NCI-H1417 treated with DMSO at 0.1 percent for 48 hours (cell line): ENCODE measurements at regions not wholly inside any gene's neighbourhood (a gene's known extent, or its start where the extent isn't known, plus 50 kb on each side); places are given as distances from the start of the nearest gene placed in this dataset.

ENCODE experiments used
- DNase-seq: peaks from one replicate; lab custom pipeline; 2025; lab: John Stamatoyannopoulos, UW

DNA sequence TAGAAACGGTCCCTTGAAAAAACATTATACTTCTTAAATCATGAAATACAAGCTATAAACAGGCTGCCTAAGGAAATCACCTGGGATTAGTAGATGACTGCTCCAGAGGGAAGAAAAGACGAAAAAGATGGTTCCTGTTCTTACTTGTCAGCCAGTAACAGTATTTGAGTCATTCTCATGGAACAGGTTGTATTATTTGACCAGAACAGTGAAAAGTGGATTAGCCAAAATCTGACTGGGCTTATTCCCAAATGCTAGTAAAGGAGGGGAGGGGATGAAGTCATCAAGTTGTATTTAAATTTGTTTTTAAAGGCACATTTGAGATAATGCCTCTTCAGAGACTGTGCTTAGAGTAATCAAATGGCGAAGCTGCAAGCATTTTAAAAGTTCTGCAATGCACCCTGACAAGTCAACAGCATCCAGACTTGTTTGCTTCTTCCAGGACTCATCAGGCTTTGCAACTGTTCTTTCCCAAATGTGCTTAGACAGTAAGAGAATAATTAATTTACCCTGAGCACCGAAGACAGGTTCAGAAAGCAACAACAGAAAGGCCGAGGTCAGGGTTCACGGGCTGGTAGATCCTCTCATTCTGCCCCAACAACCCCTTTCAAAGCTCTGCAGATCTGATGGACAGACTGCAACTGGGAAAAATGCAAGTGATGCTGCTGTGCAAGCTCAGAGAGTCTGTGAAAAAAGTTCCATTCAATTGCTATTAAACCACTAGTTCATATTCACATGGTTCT, 800.6 kb downstream of the KCTD16 start:
- no peak for DNase-seq

DNA sequence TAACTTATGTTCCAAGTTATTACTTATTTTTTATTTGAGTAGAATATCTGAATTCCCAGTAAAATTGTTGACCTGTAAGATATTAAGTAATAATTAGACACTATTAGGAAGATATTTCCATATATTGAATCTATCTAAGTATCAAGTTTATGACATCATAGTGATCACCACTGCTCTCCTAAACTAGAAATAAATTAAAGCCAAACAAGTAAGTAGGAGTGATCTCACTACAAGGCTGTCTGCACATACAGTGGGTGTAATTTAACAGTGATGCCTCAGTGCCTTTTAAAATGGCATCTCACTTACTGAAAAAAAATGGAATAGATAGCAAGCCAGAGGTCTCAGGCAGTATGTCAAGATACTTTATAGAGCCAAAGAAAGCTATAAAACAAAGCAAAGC, 789.6 kb downstream of the KCTD16 start:
- no peak for DNase-seq

DNA sequence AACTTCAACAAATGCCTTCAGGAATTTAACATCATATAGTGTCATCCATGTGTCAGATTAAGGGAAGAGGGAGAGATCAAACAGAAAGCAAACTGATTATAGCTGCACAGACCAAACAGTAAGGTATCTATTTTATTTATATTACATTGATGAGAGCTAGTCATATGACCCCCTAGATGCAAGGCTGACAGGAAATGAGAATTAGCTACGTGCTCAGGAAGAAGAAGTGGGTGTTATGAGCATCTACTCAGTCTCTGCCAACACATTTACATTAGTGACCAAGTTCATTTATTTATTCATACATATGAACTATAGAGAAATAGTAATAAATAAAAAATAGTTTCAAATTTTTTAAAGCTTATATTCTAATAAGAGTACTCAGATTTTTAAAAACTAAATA, 787.3 kb downstream of the KCTD16 start:
- DNase-seq: no peak

DNA sequence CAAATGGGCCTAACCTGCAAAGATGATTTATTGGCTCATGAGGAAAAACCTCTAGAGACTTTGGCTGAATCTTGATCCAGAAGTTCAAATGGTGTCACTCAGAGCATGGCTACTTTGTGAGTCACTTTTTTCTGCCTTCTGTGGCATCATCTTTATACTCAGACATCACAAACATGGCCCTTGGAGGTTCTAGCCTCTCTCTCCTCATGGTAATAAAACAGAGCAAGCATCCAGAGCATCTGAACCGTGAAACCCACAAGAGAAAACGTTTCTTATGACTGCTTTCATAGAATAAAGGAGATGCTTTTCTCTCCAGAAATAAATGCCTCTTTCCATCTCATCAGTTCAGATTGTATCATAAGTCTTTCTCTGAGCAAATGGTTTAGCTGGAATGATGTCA, 780.3 kb downstream of the KCTD16 start:
- no peak for DNase-seq

DNA sequence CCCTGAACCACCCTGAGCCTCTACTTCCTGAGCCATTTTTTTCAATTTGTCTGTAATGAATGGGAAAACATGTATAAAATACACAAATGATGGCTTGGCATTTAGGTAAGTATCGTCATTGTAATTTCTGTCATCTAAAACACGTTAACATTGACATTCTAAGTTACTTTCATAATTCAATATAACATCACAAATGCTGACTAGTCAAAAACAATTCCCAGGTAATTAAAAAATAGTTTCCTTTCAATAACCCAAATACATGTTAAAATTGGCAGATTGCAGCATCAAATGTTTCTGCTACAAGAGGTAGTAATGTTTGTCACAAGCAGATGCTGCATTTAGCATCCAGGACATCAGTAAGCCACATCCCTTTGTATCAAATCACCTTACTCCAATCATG, 776.4 kb downstream of the KCTD16 start:
- no peak for DNase-seq

DNA sequence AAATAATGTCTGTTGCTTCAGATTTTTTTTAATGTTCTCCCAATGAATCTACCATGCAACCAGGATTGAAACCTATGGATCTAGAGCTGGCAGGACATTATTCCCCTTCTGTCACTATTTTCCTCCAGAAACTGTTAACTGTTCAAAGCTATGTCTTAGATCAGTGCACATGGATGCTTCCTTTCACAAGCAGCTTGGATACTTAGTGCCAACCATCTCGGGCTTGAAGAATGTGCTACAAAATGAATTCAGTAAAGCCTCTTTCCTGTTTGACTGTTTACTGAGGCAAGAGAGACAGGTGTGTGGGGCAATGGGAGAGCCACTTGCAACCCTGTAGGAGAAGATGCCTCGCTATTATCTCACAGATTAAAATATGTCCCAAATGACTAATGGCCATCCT, 774.8 kb downstream of the KCTD16 start:
- DNase-seq: no peak

DNA sequence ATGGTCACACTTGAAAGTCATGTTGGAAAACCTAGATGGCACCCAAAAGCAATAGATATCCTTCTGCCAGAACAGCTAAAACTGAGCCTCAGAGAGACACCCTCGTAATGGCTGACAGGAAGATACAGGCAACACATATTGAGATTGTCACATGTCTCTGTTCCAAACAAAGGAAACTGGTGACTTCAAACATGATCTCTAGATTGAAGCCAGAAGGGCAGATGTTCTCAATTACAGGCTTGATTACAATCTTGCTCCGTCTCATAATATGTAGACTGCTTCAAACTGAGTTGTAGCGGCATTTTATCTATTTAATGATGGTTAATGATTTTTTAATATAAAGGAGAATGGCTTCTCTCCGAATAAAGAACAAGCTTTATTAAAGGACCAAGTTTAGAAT, 774.3 kb downstream of the KCTD16 start:
- no peak for DNase-seq

DNA sequence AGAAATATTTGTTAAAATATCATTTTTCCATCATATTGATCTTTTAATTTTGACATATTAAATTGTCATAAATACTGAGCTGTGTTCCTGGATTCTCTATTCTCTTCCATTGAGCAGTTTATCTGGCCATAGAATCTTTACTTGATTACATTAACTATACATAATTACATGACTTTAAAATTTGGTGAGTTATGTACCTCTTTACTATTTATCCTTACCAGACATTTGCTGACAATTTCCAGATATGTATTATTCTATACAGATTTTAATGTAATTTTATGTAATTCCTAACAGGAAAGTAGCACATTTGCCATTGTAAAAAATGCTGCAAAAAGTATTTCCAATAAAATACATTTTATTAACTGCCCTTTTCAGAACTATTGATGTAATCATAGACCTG, 770.3 kb downstream of the KCTD16 start:
- no peak for DNase-seq

DNA sequence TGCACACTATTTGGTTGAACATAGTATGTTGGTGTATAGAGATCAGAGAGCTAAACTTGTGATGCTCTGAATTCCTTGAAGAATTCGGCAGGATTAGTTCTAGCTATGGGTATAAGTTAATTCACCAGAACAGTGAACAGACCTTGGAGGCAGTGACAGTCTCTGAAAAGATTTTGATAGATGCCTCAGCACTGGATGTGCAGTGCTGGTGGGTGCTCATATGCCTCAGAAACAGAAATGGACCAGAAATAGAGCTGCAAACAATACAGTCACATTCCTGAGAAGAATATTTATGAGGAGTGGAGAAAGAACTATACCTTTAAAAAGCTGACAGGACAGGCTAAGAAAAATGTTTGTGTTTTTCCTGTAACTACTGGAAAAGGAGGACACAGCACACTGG, 747.7 kb downstream of the KCTD16 start:
- DNase-seq: no peak

DNA sequence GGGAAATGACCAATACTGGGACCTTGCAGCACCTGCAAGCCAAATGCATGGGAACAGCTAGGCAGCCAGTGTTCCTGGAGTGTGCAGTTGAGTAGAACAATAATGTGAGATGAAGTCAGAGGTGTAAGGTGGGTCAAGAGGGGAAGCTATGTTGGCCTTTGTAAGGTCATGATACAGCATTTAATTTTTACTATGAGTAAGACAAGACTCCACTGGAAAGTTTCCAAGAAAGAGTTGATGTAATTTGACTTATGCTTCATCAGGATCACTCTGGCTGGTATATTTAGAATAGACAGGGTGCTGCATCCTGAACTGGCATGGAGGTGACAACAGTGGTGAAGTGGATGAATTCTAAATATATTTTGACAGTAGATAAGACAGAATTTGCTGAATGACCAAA, 744.8 kb downstream of the KCTD16 start:
- no peak for DNase-seq

DNA sequence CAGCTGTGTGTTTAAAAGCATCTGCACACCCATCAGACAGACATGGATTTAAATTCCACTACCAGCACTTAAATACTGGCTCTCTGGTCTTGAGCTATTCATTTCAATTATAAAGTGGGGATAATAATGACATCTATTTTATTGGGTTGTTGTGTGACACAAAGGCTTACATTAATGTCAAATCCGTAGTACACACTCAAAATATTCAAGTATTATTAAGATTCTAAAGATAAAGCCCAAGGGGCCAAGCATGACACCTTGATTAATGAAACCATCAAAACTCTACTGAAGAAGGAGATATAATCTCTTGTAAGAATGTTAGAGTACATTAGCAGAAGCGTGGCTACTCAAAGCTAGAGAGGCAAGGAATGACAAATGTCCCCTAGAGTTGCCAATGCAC, 743.0 kb downstream of the KCTD16 start:
- DNase-seq: no peak

DNA sequence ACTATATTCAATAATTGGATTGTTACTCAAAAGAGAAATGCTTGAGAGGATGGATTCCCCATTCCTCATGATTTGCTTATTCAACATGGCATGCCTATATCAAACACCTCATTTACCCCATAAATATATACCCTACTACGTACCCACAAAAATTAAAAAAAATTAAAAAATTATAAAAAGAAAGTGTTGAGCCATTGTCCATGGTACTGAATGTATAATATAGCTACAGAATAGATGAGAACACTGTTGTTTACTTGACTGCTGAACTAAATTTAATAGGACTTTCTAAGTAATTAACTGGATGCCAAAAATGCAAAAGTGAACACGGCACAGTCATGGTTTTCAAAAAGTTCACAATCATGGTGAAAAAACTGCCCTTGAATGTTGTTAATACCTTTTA, 725.8 kb downstream of the KCTD16 start:
- DNase-seq: no peak

DNA sequence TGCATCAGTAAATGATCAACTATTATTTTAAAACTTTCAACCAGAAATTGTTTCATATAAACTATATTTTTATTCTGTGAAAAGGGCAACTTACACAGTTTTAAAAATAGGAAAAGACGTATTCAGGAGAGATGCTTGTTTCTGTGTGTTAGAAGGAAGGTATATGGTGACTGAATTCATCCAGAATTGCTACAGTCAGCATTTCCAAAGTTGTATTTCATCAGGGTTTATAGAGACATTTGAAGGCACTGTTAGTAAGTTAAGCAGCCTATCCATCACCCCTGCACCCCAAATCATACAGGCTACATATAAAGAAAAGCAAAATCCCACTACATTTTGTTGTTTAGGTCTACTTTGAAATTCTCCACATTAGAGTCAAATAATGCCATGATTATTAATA, 716.0 kb downstream of the KCTD16 start:
- no peak for DNase-seq

DNA sequence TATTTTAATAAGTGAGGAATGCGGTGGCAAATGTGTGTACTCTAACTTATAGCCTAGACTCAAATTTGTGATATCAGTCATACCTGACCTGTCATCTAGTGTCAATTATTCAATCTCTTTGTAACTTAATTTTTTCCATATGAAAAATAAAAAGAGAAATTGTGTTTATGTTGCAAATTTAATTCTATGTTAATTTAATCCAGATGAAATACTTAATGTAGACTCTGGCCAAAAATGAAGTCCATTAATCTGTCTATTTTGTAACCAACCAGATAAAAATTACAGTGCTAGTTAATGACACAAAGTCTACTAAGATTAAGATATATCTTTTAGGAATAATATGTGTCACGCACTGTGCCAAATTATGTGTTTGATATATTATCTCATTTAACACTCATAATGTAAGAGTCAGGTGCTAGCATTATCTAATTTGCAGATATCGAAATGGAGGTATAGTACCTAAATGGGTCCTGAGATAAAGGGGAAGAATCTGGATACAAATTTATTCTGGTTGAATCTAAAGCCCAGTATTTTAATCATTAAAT, 712.1 kb downstream of the KCTD16 start:
- DNase-seq: no peak

DNA sequence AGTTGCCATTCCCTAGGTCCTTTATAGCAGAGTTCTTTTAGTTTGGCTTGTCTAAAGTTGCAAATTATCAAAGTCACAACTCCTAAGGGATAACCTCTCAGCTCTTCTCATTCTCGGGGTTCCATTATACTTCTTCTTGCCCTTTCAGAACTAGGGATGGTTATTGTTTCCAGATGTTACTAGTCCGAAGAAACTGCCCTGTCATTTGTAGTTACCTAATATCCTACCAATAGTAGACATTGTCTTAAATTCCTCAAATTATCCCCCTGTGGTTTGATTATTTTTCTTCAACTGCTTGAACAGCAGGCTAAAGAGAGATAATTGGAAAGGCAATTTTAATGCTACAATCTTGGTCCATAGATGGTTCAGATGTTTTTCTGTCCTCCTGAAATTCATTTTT, 709.8 kb downstream of the KCTD16 start:
- no peak for DNase-seq

DNA sequence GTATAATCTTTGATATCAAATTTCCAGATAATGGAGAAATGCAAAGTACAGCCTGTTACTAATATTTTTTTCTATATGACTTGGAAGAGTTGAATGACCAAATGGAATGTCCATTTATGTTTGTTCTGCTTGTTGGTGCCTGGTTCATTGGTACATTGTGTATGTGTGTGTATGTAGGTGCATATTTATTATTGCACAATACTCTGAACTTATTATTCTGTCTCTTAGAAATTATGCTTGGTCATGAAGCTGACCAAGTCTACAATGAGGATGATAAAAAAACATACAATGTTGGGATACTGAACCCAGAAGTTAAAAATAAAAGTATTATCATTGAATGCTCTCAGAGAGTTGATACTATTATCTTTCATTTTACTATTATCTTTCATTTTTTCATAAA, 706.3 kb downstream of the KCTD16 start:
- no peak for DNase-seq

DNA sequence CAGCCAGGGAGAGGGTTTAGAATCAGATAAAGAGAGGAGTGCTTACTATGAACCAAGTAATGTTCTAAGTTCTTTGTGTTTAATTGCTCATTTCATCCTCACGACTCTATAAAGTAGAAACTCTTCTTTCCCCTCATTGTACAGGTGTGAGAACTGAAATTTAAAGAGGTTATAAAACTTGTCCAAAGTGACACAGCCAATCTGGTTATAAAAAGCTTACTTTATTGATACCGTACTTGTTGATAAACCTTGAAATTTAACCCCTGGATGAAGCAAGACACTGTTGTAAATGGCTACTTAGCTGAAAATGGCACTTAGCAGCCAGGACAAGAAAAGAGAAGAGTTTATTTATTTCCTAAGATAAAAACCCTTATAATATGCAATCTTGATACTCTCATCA, 702.4 kb downstream of the KCTD16 start:
- no peak for DNase-seq

DNA sequence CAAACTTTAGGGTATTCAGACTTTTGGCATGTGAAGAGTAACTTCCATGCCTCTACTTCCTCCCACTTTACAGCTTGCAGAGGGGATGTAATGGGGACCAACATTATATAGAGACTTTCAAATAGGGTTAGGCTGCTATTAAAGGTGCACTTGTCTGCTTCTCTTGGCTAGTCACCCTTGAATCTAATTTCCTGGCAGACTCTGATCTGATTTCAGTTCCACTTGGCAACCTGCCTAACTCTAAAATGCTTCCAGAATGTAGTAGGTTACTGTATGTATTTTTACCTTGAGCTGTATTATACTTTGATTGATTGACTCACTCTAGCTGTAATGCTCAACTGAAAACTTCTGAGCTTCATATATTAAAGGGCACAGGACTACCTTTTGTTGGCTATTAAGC, 693.4 kb downstream of the KCTD16 start:
- no peak for DNase-seq

DNA sequence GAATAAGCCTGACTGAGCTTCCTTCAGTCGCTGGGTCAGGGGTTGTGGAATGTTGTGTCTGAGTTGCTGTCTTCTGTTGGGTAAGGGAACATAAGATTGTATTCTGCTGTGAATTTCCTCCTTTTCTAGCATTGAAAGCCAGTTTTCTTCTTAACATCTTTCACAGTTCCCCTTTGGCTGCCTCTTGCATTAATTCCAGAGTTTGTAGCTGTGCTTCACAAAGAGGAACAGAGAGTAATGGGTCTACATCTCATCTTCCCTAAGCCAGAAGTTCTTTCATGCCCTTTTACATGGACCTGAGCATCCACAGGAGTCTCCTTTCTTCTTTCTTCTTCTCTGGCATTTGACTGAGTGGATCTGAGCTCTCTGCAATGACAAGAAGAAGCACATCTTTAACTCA, 686.8 kb downstream of the KCTD16 start:
- DNase-seq: no peak

DNA sequence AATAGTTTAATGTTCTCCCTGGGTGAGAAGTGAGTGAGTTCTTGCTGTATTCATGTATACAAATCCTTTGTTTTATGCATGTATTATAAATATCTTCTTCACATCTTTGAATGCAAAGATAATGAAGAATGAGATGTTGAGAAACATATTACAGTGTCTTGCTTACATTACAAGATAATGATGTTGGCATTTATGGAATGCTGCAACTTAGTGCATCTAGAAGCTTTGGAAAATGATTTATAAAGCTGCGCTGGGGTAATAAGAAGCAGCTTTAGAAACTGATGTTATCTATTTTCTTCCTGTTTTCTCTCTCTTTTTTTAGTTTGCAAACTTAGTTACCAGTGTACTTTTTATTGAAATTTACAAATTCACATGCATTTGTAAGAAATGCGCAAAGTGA, 673.4 kb downstream of the KCTD16 start:
- DNase-seq: no peak

DNA sequence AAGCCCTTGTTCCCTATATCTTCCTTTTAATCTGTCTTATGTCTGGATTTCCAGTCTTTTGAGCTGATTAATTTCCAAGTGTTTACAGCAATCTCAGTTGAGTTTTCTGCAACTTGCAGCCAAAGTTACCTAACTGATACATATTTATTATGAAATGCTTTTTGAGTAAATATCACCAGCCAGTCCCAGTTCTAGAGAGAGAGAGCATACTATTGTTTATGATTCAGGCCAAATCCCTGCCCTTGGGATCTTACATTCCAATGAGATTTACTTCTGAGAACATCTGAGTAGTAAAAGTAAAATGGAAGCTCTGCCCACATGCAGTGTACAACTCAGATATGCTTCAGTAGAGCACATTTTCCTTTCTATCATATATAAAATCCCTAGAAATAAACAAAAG, 661.7 kb downstream of the KCTD16 start:
- DNase-seq: no peak

DNA sequence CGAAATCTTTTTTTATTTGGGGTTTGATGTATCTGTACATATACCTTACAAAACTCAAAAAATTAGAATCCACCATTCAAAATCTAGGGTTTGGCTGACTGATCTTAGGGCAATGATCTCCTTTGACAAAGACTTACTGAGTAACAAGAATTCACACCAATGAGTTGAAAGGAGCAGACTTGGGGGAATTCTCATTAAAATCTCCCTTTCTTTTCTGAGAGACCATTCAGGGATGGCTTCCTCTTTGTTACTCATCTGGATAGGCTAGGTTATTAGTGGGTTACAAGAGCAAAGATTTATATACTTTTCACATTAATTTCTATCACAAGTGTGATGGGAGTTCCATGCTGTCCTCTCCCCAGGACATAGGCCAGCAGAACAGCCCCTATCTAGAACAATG, 661.0 kb downstream of the KCTD16 start:
- no peak for DNase-seq

DNA sequence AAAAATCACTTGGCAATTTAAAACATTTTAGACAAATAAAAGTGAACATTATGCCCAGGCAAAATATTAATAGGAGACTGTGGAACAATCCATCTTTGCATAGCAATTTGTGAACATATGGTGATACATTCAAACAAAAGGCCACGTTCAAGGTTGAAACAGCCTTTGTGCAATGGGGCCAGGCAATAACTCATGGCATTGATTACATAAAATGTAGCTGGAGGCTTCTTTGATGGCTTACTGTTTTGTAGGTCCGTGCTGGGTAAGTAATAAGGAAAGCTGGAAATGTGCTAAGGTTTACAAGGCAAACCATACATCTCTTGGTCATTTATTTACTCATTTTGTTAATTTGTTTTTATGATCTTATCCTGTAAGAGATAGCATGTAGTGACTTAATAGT, 651.8 kb downstream of the KCTD16 start:
- no peak for DNase-seq

DNA sequence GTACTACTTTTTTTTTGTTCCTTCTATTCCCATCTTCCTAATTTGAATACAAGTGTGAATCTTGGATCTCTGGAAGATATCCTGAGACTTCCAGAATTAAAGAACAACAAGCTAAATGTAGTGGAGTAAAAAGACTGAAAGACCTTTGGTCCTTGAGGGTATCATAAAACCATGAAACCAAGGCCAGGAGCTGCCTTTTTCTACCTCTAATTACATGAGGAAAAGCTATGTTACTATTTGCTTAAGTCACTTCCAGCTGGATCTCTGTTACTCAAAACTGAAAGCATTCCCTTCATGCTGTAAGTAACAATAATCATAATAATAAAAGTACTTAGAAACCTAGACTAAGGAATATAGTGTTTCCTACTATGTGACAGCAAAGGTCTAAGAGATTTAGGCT, 649.6 kb downstream of the KCTD16 start:
- DNase-seq: no peak
